SW 1271 (cell line): ENCODE measurements at regions not wholly inside any gene's neighbourhood (a gene's known extent, or its start where the extent isn't known, plus 50 kb on each side); places are given as distances from the start of the nearest gene placed in this dataset.

Source experiments
- DNase-seq, 2 experiments: peaks; one replicate each; lab custom pipeline; 2025; lab: John Stamatoyannopoulos, UW

DNA sequence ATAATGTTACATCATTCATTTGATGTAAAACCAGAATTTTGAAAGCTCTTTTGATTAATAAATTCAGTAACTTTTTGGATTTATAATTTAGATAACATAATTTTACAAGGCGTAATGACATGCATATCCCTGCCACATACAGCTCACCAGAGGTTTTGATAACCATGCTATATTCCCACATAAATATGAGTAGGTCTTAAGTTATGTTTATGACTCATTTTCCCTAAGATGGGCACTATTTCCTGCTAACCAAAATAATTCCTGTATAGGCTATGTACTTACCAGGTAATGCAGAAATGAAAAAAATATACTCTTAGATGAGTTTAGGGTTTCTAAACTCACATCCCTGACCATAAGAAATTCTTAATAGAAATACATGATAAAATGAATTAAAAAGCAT, 93.9 kb upstream of the EDIL3 start:
- DNase-seq = no peak

DNA sequence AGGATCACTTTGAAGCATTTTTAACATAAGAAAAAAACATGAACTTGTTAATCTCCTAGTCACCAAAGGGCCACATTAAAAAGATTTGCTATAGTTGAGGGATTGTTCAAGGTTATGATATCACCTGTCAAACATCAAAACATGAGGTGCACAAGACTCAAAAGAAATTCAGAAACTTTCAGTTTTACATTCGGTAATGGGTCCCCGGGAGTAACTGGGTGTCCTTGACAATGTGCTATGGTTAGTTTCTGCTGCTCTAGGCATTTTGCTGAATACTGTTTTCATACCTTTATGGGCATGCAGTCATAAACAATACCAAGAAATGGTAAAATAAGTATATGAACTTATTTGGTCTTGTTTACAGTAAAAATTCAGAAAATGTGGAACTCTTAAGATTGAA, 92.8 kb upstream of the EDIL3 start:
- DNase-seq = no peak

DNA sequence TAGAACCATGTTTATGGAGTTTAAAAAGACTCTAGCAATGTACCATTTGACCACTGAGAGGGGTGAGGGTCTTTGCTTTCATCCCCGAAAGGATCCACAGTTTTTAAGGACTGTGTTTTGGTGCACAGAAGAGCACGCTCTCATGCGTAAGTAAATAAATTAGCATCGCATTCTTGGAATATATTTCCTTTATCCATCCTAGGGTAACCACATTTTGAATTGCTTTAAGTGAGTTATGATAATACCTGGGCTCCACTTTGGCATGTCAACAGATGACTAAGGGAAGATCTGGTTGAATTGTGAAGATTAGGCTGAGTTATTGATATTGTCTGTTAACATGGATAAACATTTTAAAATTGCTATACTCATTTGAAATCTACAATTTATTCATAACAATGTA, 89.4 kb upstream of the EDIL3 start:
- no peak for DNase-seq

DNA sequence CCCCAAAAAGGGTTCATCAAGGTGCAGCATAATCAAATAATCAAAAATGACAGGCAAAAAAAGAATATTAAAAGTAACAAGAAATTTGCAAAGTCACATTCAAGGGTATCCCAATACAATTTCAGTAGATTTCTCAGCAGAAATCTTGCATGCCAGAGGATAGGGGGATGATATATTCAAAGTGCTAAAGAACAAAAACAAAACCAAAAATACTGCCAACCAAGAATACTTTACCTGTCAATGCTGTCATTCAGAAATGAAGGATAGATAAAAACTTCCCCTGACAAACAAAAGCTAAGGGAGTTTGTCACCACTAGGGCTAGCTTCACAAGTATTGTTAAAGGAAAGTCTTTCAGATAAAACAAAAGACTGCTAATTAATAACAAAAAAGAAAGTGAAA, 68.7 kb upstream of the EDIL3 start:
- DNase-seq = no peak

DNA sequence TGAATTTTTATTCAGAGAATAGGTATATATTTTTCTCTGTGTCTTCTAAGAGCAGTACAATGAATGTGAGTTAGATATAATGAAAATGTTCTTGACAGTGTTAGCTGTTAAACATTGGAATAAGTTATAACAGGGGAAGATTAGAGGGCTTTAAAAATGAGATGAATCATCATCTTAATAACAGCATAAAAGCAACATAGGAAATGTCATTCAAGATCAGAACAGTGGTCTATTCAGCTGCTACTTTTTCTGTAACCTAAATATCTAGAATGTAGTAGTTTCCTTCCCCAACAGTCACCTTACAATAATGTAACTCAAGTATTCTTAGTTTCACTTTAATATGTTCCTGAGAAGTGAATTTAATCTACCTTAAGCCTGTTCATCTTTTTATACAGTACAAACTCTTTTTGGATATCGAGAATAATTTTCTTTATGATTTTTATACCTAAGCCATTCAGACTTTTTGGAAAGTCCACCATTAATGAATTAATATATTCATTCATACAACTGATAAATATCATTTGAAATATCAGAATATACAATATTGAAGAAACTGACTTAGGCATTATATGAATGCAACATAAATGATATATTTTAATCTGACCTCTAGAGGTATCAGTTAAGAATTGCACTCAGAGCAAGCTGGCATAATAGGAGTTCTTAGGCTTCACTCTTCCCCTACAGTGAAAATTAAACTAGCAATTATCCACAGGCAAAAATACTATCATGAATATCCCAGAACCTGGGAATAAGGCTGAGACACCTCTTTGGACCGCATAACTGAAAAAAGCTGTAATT, 66.1 kb upstream of the EDIL3 start:
- DNase-seq = peak in 1 of 2 experiments; percentile 18

DNA sequence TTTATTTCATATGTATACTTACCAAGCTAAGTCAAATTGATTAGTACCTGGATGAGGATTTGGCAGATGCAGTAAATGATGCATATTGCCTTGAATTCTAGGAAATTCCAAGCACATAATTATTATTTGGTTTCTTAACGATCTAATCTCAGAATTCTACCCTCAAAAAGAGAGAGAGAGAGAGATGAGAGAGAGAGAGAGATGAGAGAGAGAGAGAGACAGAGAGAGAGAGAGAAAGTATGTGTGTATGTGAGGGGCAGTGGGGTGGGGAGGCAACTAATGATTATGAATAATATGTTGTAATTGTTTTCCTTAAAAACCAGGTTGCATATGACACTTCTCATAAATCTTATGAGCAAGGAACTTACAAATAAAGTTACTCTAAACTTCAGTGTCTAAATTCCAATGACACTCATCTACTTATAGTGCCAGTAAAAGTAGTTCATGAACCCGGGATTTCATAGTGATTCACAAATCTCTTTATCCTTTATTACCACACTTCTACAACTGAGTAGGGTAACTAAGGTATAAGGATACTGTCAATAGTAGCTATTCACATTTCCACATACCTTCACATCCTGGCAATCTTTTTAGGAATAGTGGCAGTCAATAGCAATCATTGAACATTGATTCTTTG, 60.5 kb upstream of the EDIL3 start:
- DNase-seq = no peak

DNA sequence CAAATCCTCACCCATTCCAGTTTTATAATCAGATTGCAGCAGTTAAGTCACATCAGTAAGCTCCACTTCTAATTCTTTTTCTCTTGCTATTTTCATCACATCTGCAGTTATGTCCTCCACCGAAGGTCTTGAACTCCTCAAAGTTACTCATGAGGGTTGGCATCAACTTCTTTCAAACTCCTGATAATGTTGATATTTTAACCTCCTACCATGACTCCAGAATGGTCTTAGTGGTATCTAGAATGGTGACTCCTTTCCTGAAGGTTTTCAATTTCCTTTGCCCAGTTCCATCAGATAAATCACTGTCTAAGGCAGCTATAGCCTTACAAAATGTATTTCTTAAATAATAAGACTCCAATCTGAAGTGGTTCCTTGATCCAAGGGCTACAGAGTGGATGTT, 53.8 kb upstream of the EDIL3 start:
- no peak for DNase-seq

DNA sequence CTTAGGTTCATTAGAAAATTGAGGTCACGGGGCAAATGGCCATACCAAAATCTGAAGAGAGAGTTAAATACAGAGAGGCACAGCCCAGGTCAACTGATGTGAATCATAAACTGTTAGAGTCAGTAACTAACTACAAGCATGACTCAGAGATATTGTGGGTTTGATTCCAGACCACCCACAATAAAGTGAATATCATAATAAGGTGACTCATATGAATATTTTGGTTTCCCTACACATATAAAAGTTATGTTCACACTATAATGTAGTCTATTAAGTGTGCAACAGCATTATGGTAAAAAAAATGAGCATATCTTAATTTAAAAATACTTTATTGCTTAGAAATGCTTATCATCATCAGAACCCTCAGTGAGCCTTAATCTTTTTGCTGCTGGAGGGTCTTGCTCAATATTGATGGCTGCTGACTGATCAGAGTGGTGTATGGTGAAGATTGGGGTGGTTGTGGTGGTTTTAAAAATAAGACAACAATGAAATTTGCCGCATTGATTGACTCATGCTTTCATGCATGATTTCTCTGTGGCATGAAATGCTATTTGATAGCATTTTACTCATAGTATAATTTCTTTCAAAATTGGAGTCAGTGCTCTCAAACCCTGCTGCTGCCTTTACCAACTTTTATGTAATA, 53.1 kb upstream of the EDIL3 start:
- peak in 1 of 2 experiments; percentile 33 for DNase-seq

DNA sequence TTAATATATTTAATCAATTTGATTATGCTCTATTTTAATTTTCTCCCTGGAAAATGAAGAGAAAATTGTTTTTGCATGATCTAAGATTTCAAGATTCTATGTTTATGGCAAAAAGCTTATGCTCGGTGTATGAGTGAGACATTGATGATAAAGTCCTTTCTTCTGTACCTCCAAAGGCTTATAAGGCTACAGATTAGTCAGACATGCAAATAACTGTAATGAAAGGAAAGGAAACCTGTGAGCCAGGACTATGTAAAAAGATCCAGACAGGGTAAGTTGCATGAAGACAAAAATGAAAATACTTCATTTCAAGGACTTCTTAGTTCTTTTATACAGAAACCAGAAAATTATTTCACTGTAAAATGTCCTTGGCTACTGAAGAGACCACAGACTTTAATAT, 52.2 kb upstream of the EDIL3 start:
- DNase-seq = no peak

DNA sequence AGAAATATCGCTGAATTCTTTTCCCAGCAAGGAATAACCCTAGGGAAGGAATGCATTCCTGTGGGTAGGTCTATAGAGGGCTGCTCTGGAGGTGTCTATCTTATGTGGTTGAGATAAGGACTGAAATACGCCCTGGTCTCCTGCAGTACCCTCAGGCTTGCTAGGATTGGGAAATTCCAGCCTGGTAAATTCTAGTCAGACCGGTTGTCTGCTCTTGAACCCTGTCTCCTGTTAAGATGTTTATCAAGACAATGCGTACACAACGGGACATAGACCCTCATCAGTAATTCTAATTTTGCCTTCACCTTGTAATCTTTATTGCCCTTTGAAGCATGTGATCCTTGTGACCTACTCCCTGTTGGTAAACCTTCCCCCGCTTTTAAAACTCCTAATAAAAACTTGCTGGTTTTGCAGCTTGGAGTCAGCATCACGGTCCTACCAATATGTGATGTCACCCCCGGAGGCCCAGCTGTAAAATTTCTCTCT, 51.2 kb upstream of the EDIL3 start:
- peak in 1 of 2 experiments; percentile 32 for DNase-seq
